ENCODE measurements at regions not wholly inside any gene's neighbourhood (a gene's known extent, or its start where the extent isn't known, plus 50 kb on each side); places are given as distances from the start of the nearest gene placed in this dataset.

DNA sequence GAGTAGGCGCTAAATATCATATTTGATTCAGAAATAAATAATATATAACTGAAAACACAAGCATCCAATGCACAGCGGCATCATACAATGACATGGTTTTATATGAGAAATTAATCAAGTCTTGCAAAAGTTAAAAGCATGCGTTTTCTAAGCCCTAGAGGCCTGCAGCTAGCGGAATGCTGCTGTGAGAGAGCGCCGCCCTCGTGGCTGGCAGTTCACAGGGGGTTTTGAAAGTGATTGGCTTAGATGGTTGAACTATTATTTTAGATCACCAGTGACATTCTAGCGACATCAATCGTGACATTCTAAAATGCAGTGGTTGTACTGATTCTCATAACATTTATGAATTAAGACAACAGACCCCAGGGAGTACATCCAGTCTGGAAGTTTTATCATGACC, 235.2 kb upstream of the MGMT start:
- TF ChIP-seq EZH2 (IDR thresholded peaks at IDR 0.05; ENCODE audit: borderline replicate concordance, low read length): no peak
- TF ChIP-seq, protein P1, sequence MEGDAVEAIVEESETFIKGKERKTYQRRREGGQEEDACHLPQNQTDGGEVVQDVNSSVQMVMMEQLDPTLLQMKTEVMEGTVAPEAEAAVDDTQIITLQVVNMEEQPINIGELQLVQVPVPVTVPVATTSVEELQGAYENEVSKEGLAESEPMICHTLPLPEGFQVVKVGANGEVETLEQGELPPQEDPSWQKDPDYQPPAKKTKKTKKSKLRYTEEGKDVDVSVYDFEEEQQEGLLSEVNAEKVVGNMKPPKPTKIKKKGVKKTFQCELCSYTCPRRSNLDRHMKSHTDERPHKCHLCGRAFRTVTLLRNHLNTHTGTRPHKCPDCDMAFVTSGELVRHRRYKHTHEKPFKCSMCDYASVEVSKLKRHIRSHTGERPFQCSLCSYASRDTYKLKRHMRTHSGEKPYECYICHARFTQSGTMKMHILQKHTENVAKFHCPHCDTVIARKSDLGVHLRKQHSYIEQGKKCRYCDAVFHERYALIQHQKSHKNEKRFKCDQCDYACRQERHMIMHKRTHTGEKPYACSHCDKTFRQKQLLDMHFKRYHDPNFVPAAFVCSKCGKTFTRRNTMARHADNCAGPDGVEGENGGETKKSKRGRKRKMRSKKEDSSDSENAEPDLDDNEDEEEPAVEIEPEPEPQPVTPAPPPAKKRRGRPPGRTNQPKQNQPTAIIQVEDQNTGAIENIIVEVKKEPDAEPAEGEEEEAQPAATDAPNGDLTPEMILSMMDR (conservative IDR thresholded peaks at IDR 0.05 in 1 of 2, IDR thresholded peaks at IDR 0.05 in 1 of 2; ENCODE audit: extremely low read depth in 1 of 2, insufficient read depth in 1 of 2, low read depth in 1 of 2, low read length in 2 of 2): no peak

Data from mammary epithelial cell (primary cell).